Astrocyte (in vitro differentiated cells and primary cell): ENCODE measurements at regions not wholly inside any gene's neighbourhood (a gene's known extent, or its start where the extent isn't known, plus 50 kb on each side); places are given as distances from the start of the nearest gene placed in this dataset.

ENCODE experiments used
- DNase-seq: peaks from one replicate; pipeline ENCODE4 v3.0.0-alpha.2; 2010; ENCODE audit warnings: low read depth
- FAIRE-seq: peaks from 2 replicates; lab custom pipeline; 2011; peaks lifted over from hg19 to GRCh38; lab: Jason Lieb, UNC
- H2AFZ ChIP-seq: 2 replicates; pipeline ENCODE4 v1.6.0; 2012; ENCODE audit warnings: low read depth, low read length, inconsistent platforms
- H3K27ac ChIP-seq: 2 replicates; pipeline ENCODE4 v1.5.1; 2011; ENCODE audit warnings: low read depth, low read length, inconsistent platforms
- H3K27me3 ChIP-seq: 2 replicates; pipeline ENCODE4 v1.6.0; 2011; ENCODE audit warnings: low read length, inconsistent platforms; ENCODE audit not compliant: insufficient read depth
- H3K36me3 ChIP-seq: 2 replicates; pipeline ENCODE4 v1.5.1; 2011; ENCODE audit warnings: low read length, inconsistent platforms; ENCODE audit not compliant: insufficient read depth
- H3K4me1 ChIP-seq: 2 replicates; pipeline ENCODE4 v1.5.1; 2011; ENCODE audit warnings: low read length, inconsistent platforms; ENCODE audit not compliant: insufficient read depth
- H3K4me2 ChIP-seq: 2 replicates; pipeline ENCODE4 v1.6.0; 2012; ENCODE audit warnings: low read length, inconsistent platforms
- H3K4me3 ChIP-seq: 2 replicates; pipeline ENCODE4 v1.5.1; 2011; ENCODE audit warnings: low read depth, mild to moderate bottlenecking, low read length, inconsistent platforms; ENCODE audit not compliant: insufficient read depth
- H3K79me2 ChIP-seq: 2 replicates; pipeline ENCODE4 v1.6.0; 2012; ENCODE audit warnings: mild to moderate bottlenecking, low read length, inconsistent platforms; ENCODE audit not compliant: insufficient read depth
- H3K9ac ChIP-seq: 2 replicates; pipeline ENCODE4 v1.6.0; 2012; ENCODE audit warnings: mild to moderate bottlenecking, low read length, inconsistent platforms
- H3K9me3 ChIP-seq: 2 replicates; pipeline ENCODE4 v1.5.1; 2012; ENCODE audit warnings: low read depth, mild to moderate bottlenecking, low read length, inconsistent platforms; ENCODE audit not compliant: insufficient read depth
- H4K20me1 ChIP-seq: 2 replicates; pipeline ENCODE4 v1.6.0; 2012; ENCODE audit warnings: low read length, inconsistent platforms; ENCODE audit not compliant: insufficient read depth
- H3K27ac Mint-ChIP-seq: one replicate; pipeline ENCODE4 v1.8.0; 2021; ENCODE audit warnings: mild to moderate bottlenecking, mixed read lengths; ENCODE audit not compliant: unreplicated experiment
- H3K27me3 Mint-ChIP-seq: one replicate; pipeline ENCODE4 v1.8.0; 2021; ENCODE audit warnings: low read depth, mixed read lengths; ENCODE audit not compliant: unreplicated experiment
- H3K36me3 Mint-ChIP-seq: one replicate; pipeline ENCODE4 v1.8.0; 2021; ENCODE audit warnings: low read depth, mixed read lengths; ENCODE audit not compliant: unreplicated experiment
- H3K4me1 Mint-ChIP-seq: one replicate; pipeline ENCODE4 v1.8.0; 2021; ENCODE audit warnings: low read depth, mixed read lengths; ENCODE audit not compliant: unreplicated experiment
- H3K4me3 Mint-ChIP-seq: one replicate; pipeline ENCODE4 v1.8.0; 2021; ENCODE audit warnings: mild to moderate bottlenecking, moderate library complexity, mixed read lengths; ENCODE audit not compliant: unreplicated experiment
- H3K9me3 Mint-ChIP-seq: one replicate; pipeline ENCODE4 v1.8.0; 2021; ENCODE audit warnings: mild to moderate bottlenecking, mixed read lengths; ENCODE audit not compliant: unreplicated experiment
- CTCF ChIP-seq: IDR thresholded peaks from 2 replicates; pipeline ENCODE4 v1.5.1; 2011; ENCODE audit warnings: low read depth, mild to moderate bottlenecking, inconsistent platforms, low read length, moderate library complexity; ENCODE audit not compliant: insufficient read depth
- EZH2 ChIP-seq: IDR thresholded peaks from 2 replicates; pipeline ENCODE4 v1.6.1; 2012; ENCODE audit warnings: mild to moderate bottlenecking, low read length, inconsistent platforms; ENCODE audit not compliant: insufficient read depth

- Histone ChIP-seq H2AFZ (no peak overlapping the region), H3K9ac (no peak overlapping the region), H3K27me3 (no peaks in the 10 kb centered on the region), H4K20me1 (no peaks in the 10 kb centered on the region), H3K79me2 (no peaks in the 10 kb centered on the region), H3K9me3 (no peaks in the 10 kb centered on the region), H3K4me2 (no peak overlapping the region), H3K27ac (no peak overlapping the region), H3K36me3 (no peaks in the 10 kb centered on the region), H3K4me1 (no peaks in the 10 kb centered on the region), H3K4me3 (no peak overlapping the region)
- TF ChIP-seq EZH2 = no peak
- H3K4me3 Mint-ChIP-seq = no peak overlapping the region
- no peaks in the 10 kb centered on the region for H3K27me3 Mint-ChIP-seq
- H3K36me3 Mint-ChIP-seq = no peaks in the 10 kb centered on the region
- no peak overlapping the region for H3K27ac Mint-ChIP-seq
- DNase-seq (peak; percentile 57), FAIRE-seq (no peak)
- peaks cover 3% of the 10 kb centered on the region for H3K9me3 Mint-ChIP-seq
- no peaks in the 10 kb centered on the region for H3K4me1 Mint-ChIP-seq
Measured at GRCh38 chr6:56381801-56382251, 134.4 kb upstream of the COL21A1 start.

GRCh38 chr6:56380476-56380875 is 133.1 kb upstream of the COL21A1 start:
- Mint-ChIP-seq H3K27ac (no peak overlapping the region), H3K9me3 (peaks cover 3% of the 10 kb centered on the region), H3K27me3 (no peaks in the 10 kb centered on the region), H3K4me3 (no peak overlapping the region), H3K36me3 (no peaks in the 10 kb centered on the region), H3K4me1 (no peaks in the 10 kb centered on the region)
- Histone ChIP-seq H3K9me3 (no peaks in the 10 kb centered on the region), H3K27me3 (no peaks in the 10 kb centered on the region), H3K4me1 (no peaks in the 10 kb centered on the region), H3K79me2 (no peaks in the 10 kb centered on the region), H3K27ac (no peak overlapping the region), H3K9ac (no peak overlapping the region), H2AFZ (no peak overlapping the region), H3K4me3 (no peak overlapping the region), H3K36me3 (no peaks in the 10 kb centered on the region), H4K20me1 (no peaks in the 10 kb centered on the region), H3K4me2 (no peak overlapping the region)
- no peak for TF ChIP-seq CTCF
- no peak for TF ChIP-seq EZH2
- no peak for DNase-seq
- no peak for FAIRE-seq

GRCh38 chr6:56378966-56379585 is 131.7 kb upstream of the COL21A1 start:
- no peaks in the 10 kb centered on the region for H3K27me3 ChIP-seq
- H3K27ac ChIP-seq = no peak overlapping the region
- H3K4me2 ChIP-seq = no peak overlapping the region
- Mint-ChIP-seq H3K4me3 (no peak overlapping the region), H3K4me1 (peaks cover 3% of the 10 kb centered on the region), H3K27ac (no peak overlapping the region), H3K27me3 (no peaks in the 10 kb centered on the region), H3K9me3 (peaks cover 3% of the 10 kb centered on the region), H3K36me3 (no peaks in the 10 kb centered on the region)
- H3K9ac ChIP-seq = no peak overlapping the region
- no peaks in the 10 kb centered on the region for H3K36me3 ChIP-seq
- H3K4me1 ChIP-seq = no peaks in the 10 kb centered on the region
- no peaks in the 10 kb centered on the region for H3K79me2 ChIP-seq
- no peak for FAIRE-seq
- H4K20me1 ChIP-seq = no peaks in the 10 kb centered on the region
- TF ChIP-seq CTCF = no peak
- TF ChIP-seq EZH2 = no peak
- H3K9me3 ChIP-seq = no peaks in the 10 kb centered on the region
- H2AFZ ChIP-seq = no peak overlapping the region
- H3K4me3 ChIP-seq = no peak overlapping the region
- no peak for DNase-seq
